T-helper 1 cell treated with Interleukin-12 subunit alpha and Interleukin-12 subunit beta and Interleukin-4 antibody, amounts not matched to agents 30 μg/mL and 1 μg/mL, for 36 hours (primary cell): ENCODE measurements at regions not wholly inside any gene's neighbourhood (a gene's known extent, or its start where the extent isn't known, plus 50 kb on each side); places are given as distances from the start of the nearest gene placed in this dataset.

Source experiments
- H3K27ac Mint-ChIP-seq: one replicate; pipeline ENCODE4 v1.8.0; 2021; ENCODE audit warnings: mild to moderate bottlenecking, mixed read lengths
- H3K27me3 Mint-ChIP-seq: one replicate; pipeline ENCODE4 v1.8.0; 2021; ENCODE audit warnings: low read depth, mixed read lengths
- H3K36me3 Mint-ChIP-seq: one replicate; pipeline ENCODE4 v1.8.0; 2021; ENCODE audit warnings: low read depth, mixed read lengths
- H3K4me1 Mint-ChIP-seq: one replicate; pipeline ENCODE4 v1.8.0; 2021; ENCODE audit warnings: low read depth, mixed read lengths
- H3K4me3 Mint-ChIP-seq: one replicate; pipeline ENCODE4 v1.8.0; 2021; ENCODE audit warnings: mild to moderate bottlenecking, moderate library complexity, mixed read lengths
- H3K9me3 Mint-ChIP-seq: one replicate; pipeline ENCODE4 v1.8.0; 2021; ENCODE audit warnings: mixed read lengths

- no peak overlapping the region for H3K4me3 Mint-ChIP-seq
- H3K9me3 Mint-ChIP-seq, result no peaks in the 10 kb centered on the region
- no peak overlapping the region for H3K27ac Mint-ChIP-seq
- no peaks in the 10 kb centered on the region for H3K27me3 Mint-ChIP-seq
- no peaks in the 10 kb centered on the region for H3K36me3 Mint-ChIP-seq
- H3K4me1 Mint-ChIP-seq, result no peaks in the 10 kb centered on the region
These were observed 1161.4 kb downstream of the FSTL5 start for GRCh38 chr4:161002386-161002785.

GRCh38 chr4:161003418-161004057 is 1160.3 kb downstream of the FSTL5 start:
- Mint-ChIP-seq H3K36me3 (no peaks in the 10 kb centered on the region), H3K4me3 (no peak overlapping the region), H3K27me3 (no peaks in the 10 kb centered on the region), H3K9me3 (no peaks in the 10 kb centered on the region), H3K4me1 (no peaks in the 10 kb centered on the region), H3K27ac (no peak overlapping the region)

GRCh38 chr4:161005746-161006145 is 1158.1 kb downstream of the FSTL5 start:
- Mint-ChIP-seq H3K4me3 (no peak overlapping the region), H3K4me1 (no peaks in the 10 kb centered on the region), H3K27ac (no peak overlapping the region), H3K27me3 (no peaks in the 10 kb centered on the region), H3K9me3 (peaks cover 3% of the 10 kb centered on the region), H3K36me3 (no peaks in the 10 kb centered on the region)

GRCh38 chr4:161008527-161008926 is 1155.3 kb downstream of the FSTL5 start:
- H3K27ac Mint-ChIP-seq, result no peak overlapping the region
- no peaks in the 10 kb centered on the region for H3K27me3 Mint-ChIP-seq
- H3K9me3 Mint-ChIP-seq, result peaks cover 7% of the 10 kb centered on the region
- H3K4me1 Mint-ChIP-seq, result no peaks in the 10 kb centered on the region
- no peaks in the 10 kb centered on the region for H3K36me3 Mint-ChIP-seq
- no peak overlapping the region for H3K4me3 Mint-ChIP-seq

DNA sequence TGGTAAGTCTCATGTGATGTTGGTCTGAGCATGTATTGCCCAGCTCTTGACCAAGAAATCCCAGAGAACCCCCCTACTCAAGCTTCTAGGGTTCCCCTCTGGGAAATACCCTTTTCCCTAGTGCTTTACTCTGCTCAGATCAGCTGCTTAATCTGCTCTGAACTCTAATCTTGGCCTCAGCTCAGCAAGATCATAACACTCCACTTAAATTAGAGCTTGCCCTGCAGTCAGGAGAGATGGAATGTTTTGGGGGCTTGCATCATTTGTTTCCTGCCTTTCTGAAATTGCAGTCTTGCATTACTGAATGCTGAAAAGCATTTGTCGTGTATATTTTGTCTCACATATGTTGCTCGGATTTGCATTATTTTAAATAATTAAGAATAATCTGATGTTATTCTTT is 1153.6 kb downstream of the FSTL5 start:
- Mint-ChIP-seq H3K27ac (no peak overlapping the region), H3K36me3 (no peaks in the 10 kb centered on the region), H3K27me3 (no peaks in the 10 kb centered on the region), H3K4me1 (no peaks in the 10 kb centered on the region), H3K9me3 (peaks cover 10% of the 10 kb centered on the region), H3K4me3 (no peak overlapping the region)
